A549 (cell line): ENCODE measurements at regions not wholly inside any gene's neighbourhood (a gene's known extent, or its start where the extent isn't known, plus 50 kb on each side); places are given as distances from the start of the nearest gene placed in this dataset.

ENCODE experiments used
- CBX2 ChIP-seq: fragments of 200-600 bp; sonication (generic); IDR thresholded peaks from 2 replicates; pipeline ENCODE4 v1.6.1; 2016; ENCODE audit warnings: low read depth, mild to moderate bottlenecking, borderline replicate concordance
- CTCF ChIP-seq: fragments of >200 bp; sonication (Bioruptor Twin); formaldehyde crosslinking; IDR thresholded peaks from 3 replicates; pipeline ENCODE4 v1.5.1; 2016
- EP300 ChIP-seq, 2 experiments: fragments of >200 bp; sonication (Bioruptor Twin); formaldehyde crosslinking; IDR thresholded peaks; 2 replicates in 1 of 2; 3 replicates in 1 of 2; pipeline ENCODE4 v1.6.1; 2016 to 2017
- KDM1A ChIP-seq: fragments of 200-600 bp; sonication (generic); IDR thresholded peaks from 2 replicates; pipeline ENCODE4 v1.6.1; 2016; ENCODE audit warnings: low read depth, mild to moderate bottlenecking
- MAX ChIP-seq: IDR thresholded peaks from 2 replicates; pipeline ENCODE4 v1.6.1; 2012
- MAZ ChIP-seq: fragments of 150-350 bp; IDR thresholded peaks from 2 replicates; pipeline ENCODE4 v1.6.1; 2014; ENCODE audit warnings: antibody characterized with exemption, low read depth, low read length, borderline replicate concordance
- PBX3 ChIP-seq: IDR thresholded peaks from 2 replicates; pipeline ENCODE4 v1.6.1; 2012
- POLR2A ChIP-seq: IDR thresholded peaks from 2 replicates; pipeline ENCODE4 v1.6.1; 2012; ENCODE audit warnings: mild to moderate bottlenecking, low read length
- RNF2 ChIP-seq: fragments of 200-600 bp; sonication (generic); IDR thresholded peaks from 2 replicates; pipeline ENCODE4 v1.6.1; 2016; ENCODE audit warnings: low read depth, mild to moderate bottlenecking, antibody characterized with exemption, moderate library complexity, borderline replicate concordance
- SMC3 ChIP-seq: fragments of >200 bp; sonication (Bioruptor Twin); formaldehyde crosslinking; IDR thresholded peaks from 3 replicates; pipeline ENCODE4 v1.6.1; 2018; ENCODE audit warnings: inconsistent platforms

GRCh38 chr10:3919709-3920308 is 134.8 kb upstream of the KLF6 start:
- TF ChIP-seq EP300 (IDR thresholded peaks at IDR 0.05) (no peak), SMC3 (no peak), POLR2A (no peak), RNF2 (no peak), CTCF (no peak), MAZ (no peak), KDM1A (no peak), MAX (no peak), PBX3 (no peak), CBX2 (no peak)
